ENCODE measurements at regions not wholly inside any gene's neighbourhood (a gene's known extent, or its start where the extent isn't known, plus 50 kb on each side); places are given as distances from the start of the nearest gene placed in this dataset.

- CTCF ChIA-PET, result no interaction called here
- no peak overlapping the region for H3K4me3 ChIP-seq
These were observed 221.2 kb upstream of the BLID start for GRCh38 chr11:122337241-122337640.

More at GRCh38 chr11:122337241-122337640, 221.2 kb upstream of the BLID start:
- POLR2A ChIA-PET, result no interaction called here
- ATAC-seq (no peak), DNase-seq (ENCODE audit: low read depth in 1 of 2, low spot score in 1 of 2) (no peak), FAIRE-seq (no peak)
- Histone ChIP-seq H3K9me3 (no peaks in the 10 kb centered on the region), H3K4me2 (0 out of 3 replicates have a peak overlapping the region, but pooled peaks have one; percentile 11), H3K4me1 (peaks cover 9% of the 10 kb centered on the region), H3K27ac (no peak overlapping the region)
- WGBS (ENCODE audit: missing lambda C conversion rate), result 41% methylated on average over 5 of the region's 5 CpGs
- TF ChIP-seq E2F6 (IDR thresholded peaks at IDR 0.05; ENCODE audit: borderline replicate concordance, low read depth), result no peak
- no peak for TF ChIP-seq MAFK (IDR thresholded peaks at IDR 0.05; ENCODE audit: partially characterized antibody)
- TF ChIP-seq MYC (IDR thresholded peaks at IDR 0.05; ENCODE audit: borderline replicate concordance, low read length), result no peak
- TF ChIP-seq MAX (IDR thresholded peaks at IDR 0.05), result no peak
- no peak for TF ChIP-seq REST (IDR thresholded peaks at IDR 0.05)
- no peak for TF ChIP-seq MAZ (IDR thresholded peaks at IDR 0.05; ENCODE audit: borderline replicate concordance, low read depth, low read length)
- TF ChIP-seq BCL3 (IDR thresholded peaks at IDR 0.05), result no peak
- no peak for TF ChIP-seq ATOH8 (CRISPR knock-in tag; IDR thresholded peaks at IDR 0.05; ENCODE audit: low read depth)
- TF ChIP-seq TP53 (CRISPR knock-in tag; IDR thresholded peaks at IDR 0.05), result no peak
- TF ChIP-seq RARB (CRISPR knock-in tag; IDR thresholded peaks at IDR 0.05), result no peak
- TF ChIP-seq EHMT2 (IDR thresholded peaks at IDR 0.05; ENCODE audit: low read depth), result no peak
- no peak for TF ChIP-seq HDAC2 (IDR thresholded peaks at IDR 0.05)
- TF ChIP-seq ELK1 (IDR thresholded peaks at IDR 0.05; ENCODE audit: low read depth, low read length), result no peak
- no peak for TF ChIP-seq KDM5A (IDR thresholded peaks at IDR 0.05)
- TF ChIP-seq HES2 (IDR thresholded peaks at IDR 0.05), result no peak
- TF ChIP-seq NR3C1 (IDR thresholded peaks at IDR 0.05), result no peak

Data from A549 (cell line).